ENCODE measurements at regions not wholly inside any gene's neighbourhood (a gene's known extent, or its start where the extent isn't known, plus 50 kb on each side); places are given as distances from the start of the nearest gene placed in this dataset.

- H3K9me1 ChIP-seq (replicated peaks; ENCODE audit: control insufficient read depth, extremely low read depth, insufficient read depth, low read length), result no peaks in the 10 kb centered on the region
- BruUV-seq (replicated peaks), result no TSS peak
- no peaks in the 10 kb centered on the region for H3K9me3 ChIP-seq (replicated peaks; ENCODE audit: control insufficient read depth, insufficient read depth, low read length)
- H3K36me3 ChIP-seq (ENCODE audit: control insufficient read depth in 2 of 2, extremely low read depth in 1 of 2, insufficient read depth in 2 of 2, low read length in 2 of 2), result no peaks in the 10 kb centered on the region
- H3K79me2 ChIP-seq (ENCODE audit: control insufficient read depth, insufficient read depth, low read length), result no peaks in the 10 kb centered on the region
- ChIA-PET POLR2A (no interaction called here), CTCF (interaction anchor here (0.6 to 1.9 kb wide), 10 partner anchors 36 to 482 kb away, joined by 3 to 23 read pairs (median 4); no protein-coding TSS in a partner anchor)
- no peak overlapping the region for H3K4me2 ChIP-seq (ENCODE audit: insufficient read depth, low read length)
- intact Hi-C loops (cut with micrococcal nuclease) (loop anchor here (1.0 to 10.0 kb wide), 4 partner anchors 352 to 456 kb away; no protein-coding TSS in a partner anchor), dilution Hi-C loops (cut with MboI; ENCODE audit: extremely low pct_ligation_motif_present, low sequenced_read_pairs) (no loop called here)
- H4K20me1 ChIP-seq (replicated peaks; ENCODE audit: control insufficient read depth, extremely low read depth, insufficient read depth, low read length), result no peaks in the 10 kb centered on the region
- no peak overlapping the region for H3K4me3 ChIP-seq (replicated peaks in 1 of 3; ENCODE audit: insufficient read depth in 1 of 3, low read depth in 1 of 3, low read length in 3 of 3)
- FAIRE-seq (peak; percentile 75), DNase-seq (ENCODE audit: low read depth, low spot score) (peak; percentile 50)
- no peak for TF ChIP-seq POLR2AphosphoS5 (IDR thresholded peaks at IDR 0.05; ENCODE audit: insufficient read depth, low read depth, low read length)
- TF ChIP-seq, protein P1, sequence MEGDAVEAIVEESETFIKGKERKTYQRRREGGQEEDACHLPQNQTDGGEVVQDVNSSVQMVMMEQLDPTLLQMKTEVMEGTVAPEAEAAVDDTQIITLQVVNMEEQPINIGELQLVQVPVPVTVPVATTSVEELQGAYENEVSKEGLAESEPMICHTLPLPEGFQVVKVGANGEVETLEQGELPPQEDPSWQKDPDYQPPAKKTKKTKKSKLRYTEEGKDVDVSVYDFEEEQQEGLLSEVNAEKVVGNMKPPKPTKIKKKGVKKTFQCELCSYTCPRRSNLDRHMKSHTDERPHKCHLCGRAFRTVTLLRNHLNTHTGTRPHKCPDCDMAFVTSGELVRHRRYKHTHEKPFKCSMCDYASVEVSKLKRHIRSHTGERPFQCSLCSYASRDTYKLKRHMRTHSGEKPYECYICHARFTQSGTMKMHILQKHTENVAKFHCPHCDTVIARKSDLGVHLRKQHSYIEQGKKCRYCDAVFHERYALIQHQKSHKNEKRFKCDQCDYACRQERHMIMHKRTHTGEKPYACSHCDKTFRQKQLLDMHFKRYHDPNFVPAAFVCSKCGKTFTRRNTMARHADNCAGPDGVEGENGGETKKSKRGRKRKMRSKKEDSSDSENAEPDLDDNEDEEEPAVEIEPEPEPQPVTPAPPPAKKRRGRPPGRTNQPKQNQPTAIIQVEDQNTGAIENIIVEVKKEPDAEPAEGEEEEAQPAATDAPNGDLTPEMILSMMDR (IDR thresholded peaks at IDR 0.05; ENCODE audit: extremely low read depth in 1 of 2, insufficient read depth in 1 of 2, low read depth in 1 of 2, low read length in 2 of 2), result no peak
- TF ChIP-seq MYC (IDR thresholded peaks at IDR 0.05; ENCODE audit: low read depth, low read length), result no peak
- no peak for TF ChIP-seq EZH2 (IDR thresholded peaks at IDR 0.05; ENCODE audit: borderline replicate concordance, low read depth, low read length, severe bottlenecking)
- TF ChIP-seq, protein P2, sequence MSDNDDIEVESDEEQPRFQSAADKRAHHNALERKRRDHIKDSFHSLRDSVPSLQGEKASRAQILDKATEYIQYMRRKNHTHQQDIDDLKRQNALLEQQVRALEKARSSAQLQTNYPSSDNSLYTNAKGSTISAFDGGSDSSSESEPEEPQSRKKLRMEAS (IDR thresholded peaks at IDR 0.05; ENCODE audit: insufficient read depth, insufficient read length), result no peak
- TF ChIP-seq FOS (IDR thresholded peaks at IDR 0.05; ENCODE audit: borderline replicate concordance, insufficient read depth, low read length), result no peak
- no peak overlapping the region for H2AFZ ChIP-seq (ENCODE audit: low read depth, low read length)
- no peak overlapping the region for H3K9ac ChIP-seq (replicated peaks; ENCODE audit: extremely low read depth, insufficient read depth, low read length)
- H3K4me1 ChIP-seq (ENCODE audit: control insufficient read depth, extremely low read depth, insufficient read depth, low read length), result no peaks in the 10 kb centered on the region
- no peaks in the 10 kb centered on the region for H3K27me3 ChIP-seq (ENCODE audit: control insufficient read depth in 2 of 2, insufficient read depth in 2 of 2, low read length in 2 of 2)
- H3K27ac ChIP-seq (ENCODE audit: insufficient read depth, low read depth, low read length), result no peak overlapping the region
Measured at GRCh38 chr5:164048359-164048926, 543.0 kb downstream of the MAT2B start.

Data from endothelial cell of umbilical vein (primary cell).